Muscle of leg (tissue), 3 donors: ENCODE measurements at regions not wholly inside any gene's neighbourhood (a gene's known extent, or its start where the extent isn't known, plus 50 kb on each side); places are given as distances from the start of the nearest gene placed in this dataset.
A peak's percentile ranks its signal among the peaks of the same experiment; 100 is the strongest.

Source experiments
- DNase-seq: peaks from one replicate; pipeline ENCODE4 v3.0.0; 2013
- H3K27ac ChIP-seq: one replicate; pipeline ENCODE4 v1.5.1; 2013; ENCODE audit warnings: mild to moderate bottlenecking, low read length, control low read depth
- H3K27me3 ChIP-seq: one replicate; pipeline ENCODE4 v1.6.1; 2013; ENCODE audit warnings: low read length; ENCODE audit not compliant: control insufficient read depth, insufficient read depth
- H3K36me3 ChIP-seq: one replicate; pipeline ENCODE4 v1.6.1; 2013; ENCODE audit warnings: low read length; ENCODE audit not compliant: control insufficient read depth, insufficient read depth
- H3K4me1 ChIP-seq: one replicate; pipeline ENCODE4 v1.6.1; 2013; ENCODE audit warnings: low read length; ENCODE audit not compliant: control insufficient read depth, insufficient read depth
- H3K4me3 ChIP-seq: one replicate; pipeline ENCODE4 v1.5.1; 2013; ENCODE audit warnings: low read length, control low read depth
- H3K9me3 ChIP-seq: replicated peaks from 2 replicates; pipeline ENCODE4 v1.6.1; 2013; ENCODE audit warnings: low read depth, low read length; ENCODE audit not compliant: control insufficient read depth
- WGBS: methylation state at CpG from one replicate; pipeline ENCODE4 v1.1.5; 2013; ENCODE audit warnings: missing lambda C conversion rate; ENCODE audit not compliant: insufficient coverage; 5-methylcytosine and 5-hydroxymethylcytosine counted together

GRCh38 chr6:14722001-14722562 is 523.8 kb upstream of the JARID2 start:
- Histone ChIP-seq H3K27me3 (no peaks in the 10 kb centered on the region), H3K27ac (no peak overlapping the region), H3K4me1 (no peaks in the 10 kb centered on the region), H3K4me3 (no peak overlapping the region), H3K36me3 (no peaks in the 10 kb centered on the region), H3K9me3 (no peaks in the 10 kb centered on the region)
- no CpG with 5 or more reads among the region's 2 CpGs for WGBS
- no peak for DNase-seq

GRCh38 chr6:14722704-14723103 is 523.2 kb upstream of the JARID2 start:
- 83% methylated on average over 3 of the region's 9 CpGs for WGBS
- no peaks in the 10 kb centered on the region for H3K27me3 ChIP-seq
- DNase-seq = no peak
- H3K36me3 ChIP-seq = no peaks in the 10 kb centered on the region
- no peaks in the 10 kb centered on the region for H3K9me3 ChIP-seq
- H3K4me3 ChIP-seq = no peak overlapping the region
- H3K4me1 ChIP-seq = no peaks in the 10 kb centered on the region
- H3K27ac ChIP-seq = no peak overlapping the region

GRCh38 chr6:14723535-14724086 is 522.3 kb upstream of the JARID2 start:
- H3K27ac ChIP-seq = no peak overlapping the region
- WGBS = 90% methylated on average over 1 of the region's 2 CpGs
- H3K9me3 ChIP-seq = no peaks in the 10 kb centered on the region
- no peak overlapping the region for H3K4me3 ChIP-seq
- DNase-seq = no peak
- no peaks in the 10 kb centered on the region for H3K36me3 ChIP-seq
- H3K4me1 ChIP-seq = no peaks in the 10 kb centered on the region
- H3K27me3 ChIP-seq = no peaks in the 10 kb centered on the region

GRCh38 chr6:14724549-14724948 is 521.3 kb upstream of the JARID2 start:
- peaks cover 2% of the 10 kb centered on the region for H3K4me1 ChIP-seq
- no peak for DNase-seq

GRCh38 chr6:14726816-14727493 is 518.9 kb upstream of the JARID2 start:
- Histone ChIP-seq H3K27ac (no peak overlapping the region), H3K9me3 (no peaks in the 10 kb centered on the region), H3K4me1 (peaks cover 2% of the 10 kb centered on the region), H3K4me3 (no peak overlapping the region), H3K27me3 (no peaks in the 10 kb centered on the region), H3K36me3 (no peaks in the 10 kb centered on the region)
- WGBS = 90% methylated on average over 6 of the region's 7 CpGs
- DNase-seq = no peak

More at GRCh38 chr6:14724549-14724948, 521.3 kb upstream of the JARID2 start:
- H3K36me3 ChIP-seq = no peaks in the 10 kb centered on the region
- WGBS = no CpG with 5 or more reads among the region's 1 CpG
- no peaks in the 10 kb centered on the region for H3K9me3 ChIP-seq
- no peak overlapping the region for H3K4me3 ChIP-seq
- no peaks in the 10 kb centered on the region for H3K27me3 ChIP-seq
- no peak overlapping the region for H3K27ac ChIP-seq

- peak; percentile 56 for DNase-seq
- H3K27ac ChIP-seq = peak overlapping the region; percentile 15
- WGBS = no CpG with 5 or more reads among the region's 7 CpGs
These were observed 518.1 kb upstream of the JARID2 start for GRCh38 chr6:14727494-14728395.

GRCh38 chr6:14728396-14729024 is 517.4 kb upstream of the JARID2 start:
- H3K36me3 ChIP-seq = no peaks in the 10 kb centered on the region
- WGBS = 56% methylated on average over 3 of the region's 10 CpGs
- H3K27ac ChIP-seq = peak overlapping the region; percentile 15
- peaks cover 2% of the 10 kb centered on the region for H3K4me1 ChIP-seq
- no peaks in the 10 kb centered on the region for H3K27me3 ChIP-seq
- peak; percentile 37 for DNase-seq
- no peaks in the 10 kb centered on the region for H3K9me3 ChIP-seq
- no peak overlapping the region for H3K4me3 ChIP-seq

More at GRCh38 chr6:14727494-14728395, 518.1 kb upstream of the JARID2 start:
- H3K36me3 ChIP-seq = no peaks in the 10 kb centered on the region
- no peak overlapping the region for H3K4me3 ChIP-seq
- H3K27me3 ChIP-seq = no peaks in the 10 kb centered on the region
- H3K4me1 ChIP-seq = peaks cover 2% of the 10 kb centered on the region
- no peaks in the 10 kb centered on the region for H3K9me3 ChIP-seq

GRCh38 chr6:14729129-14729871 is 516.6 kb upstream of the JARID2 start:
- Histone ChIP-seq H3K27ac (no peak overlapping the region), H3K4me3 (no peak overlapping the region), H3K27me3 (no peaks in the 10 kb centered on the region), H3K4me1 (peaks cover 2% of the 10 kb centered on the region), H3K36me3 (no peaks in the 10 kb centered on the region), H3K9me3 (no peaks in the 10 kb centered on the region)
- 36% methylated on average over 4 of the region's 13 CpGs for WGBS
- no peak for DNase-seq

- Histone ChIP-seq H3K27ac (no peak overlapping the region), H3K4me3 (no peak overlapping the region), H3K9me3 (no peaks in the 10 kb centered on the region), H3K36me3 (no peaks in the 10 kb centered on the region), H3K4me1 (peaks cover 2% of the 10 kb centered on the region), H3K27me3 (no peaks in the 10 kb centered on the region)
- peak; percentile 85 for DNase-seq
- 49% methylated on average over 9 of the region's 9 CpGs for WGBS
These were observed 515.2 kb upstream of the JARID2 start for GRCh38 chr6:14730654-14731053.
